Suprapubic skin (tissue), 4 donors: ENCODE measurements at regions not wholly inside any gene's neighbourhood (a gene's known extent, or its start where the extent isn't known, plus 50 kb on each side); places are given as distances from the start of the nearest gene placed in this dataset.

ENCODE experiments used
- POLR2A ChIP-seq, 2 donors: fragments of 450-650 bp; IDR thresholded peaks; one replicate each; pipeline ENCODE4 v1.6.1; 2017; ENCODE audit warnings: antibody characterized with exemption in 2 of 2, mild to moderate bottlenecking in 2 of 2, moderate library complexity in 2 of 2
- POLR2AphosphoS5 ChIP-seq, 3 donors: sonication (generic); formaldehyde crosslinking; IDR thresholded peaks; one replicate each; pipeline ENCODE4 v1.6.1; 2017; ENCODE audit warnings: antibody characterized with exemption in 3 of 3
- TF ChIP-seq, protein P1 (sequence below), 2 donors: fragments of 200-600 bp in 1 of 2; fragments of 450-650 bp in 1 of 2; sonication (generic) in 1 of 2; IDR thresholded peaks; one replicate each; pipeline ENCODE4 v1.5.1; 2016 to 2019; ENCODE audit warnings: antibody characterized with exemption in 2 of 2, mild to moderate bottlenecking in 1 of 2, moderate library complexity in 1 of 2

DNA sequence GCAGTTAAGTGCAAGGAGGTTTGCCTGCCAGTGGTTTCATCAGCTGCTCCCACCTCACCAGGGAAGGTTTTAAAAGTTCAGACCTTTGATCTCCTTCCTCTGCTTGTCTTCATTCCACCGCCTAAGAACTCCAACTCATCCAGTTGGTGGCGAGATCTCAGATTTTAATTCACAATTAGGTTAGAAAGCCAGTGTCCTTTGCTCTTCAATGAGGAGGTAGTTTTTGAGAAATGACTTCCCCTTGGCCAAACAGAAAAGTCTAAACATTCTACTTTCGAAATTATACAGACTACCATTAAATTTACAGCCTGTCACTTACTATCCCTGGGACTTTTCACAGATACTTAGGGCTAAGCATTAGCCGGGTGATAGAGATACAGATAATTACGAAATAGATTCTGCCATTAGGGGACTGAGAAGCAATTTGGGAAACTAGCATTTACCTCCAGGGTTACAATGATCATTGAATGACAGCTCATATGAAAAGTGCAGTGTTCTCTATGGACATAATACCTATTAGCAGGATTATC is 513.4 kb upstream of the GHITM start:
- TF ChIP-seq, protein P1, sequence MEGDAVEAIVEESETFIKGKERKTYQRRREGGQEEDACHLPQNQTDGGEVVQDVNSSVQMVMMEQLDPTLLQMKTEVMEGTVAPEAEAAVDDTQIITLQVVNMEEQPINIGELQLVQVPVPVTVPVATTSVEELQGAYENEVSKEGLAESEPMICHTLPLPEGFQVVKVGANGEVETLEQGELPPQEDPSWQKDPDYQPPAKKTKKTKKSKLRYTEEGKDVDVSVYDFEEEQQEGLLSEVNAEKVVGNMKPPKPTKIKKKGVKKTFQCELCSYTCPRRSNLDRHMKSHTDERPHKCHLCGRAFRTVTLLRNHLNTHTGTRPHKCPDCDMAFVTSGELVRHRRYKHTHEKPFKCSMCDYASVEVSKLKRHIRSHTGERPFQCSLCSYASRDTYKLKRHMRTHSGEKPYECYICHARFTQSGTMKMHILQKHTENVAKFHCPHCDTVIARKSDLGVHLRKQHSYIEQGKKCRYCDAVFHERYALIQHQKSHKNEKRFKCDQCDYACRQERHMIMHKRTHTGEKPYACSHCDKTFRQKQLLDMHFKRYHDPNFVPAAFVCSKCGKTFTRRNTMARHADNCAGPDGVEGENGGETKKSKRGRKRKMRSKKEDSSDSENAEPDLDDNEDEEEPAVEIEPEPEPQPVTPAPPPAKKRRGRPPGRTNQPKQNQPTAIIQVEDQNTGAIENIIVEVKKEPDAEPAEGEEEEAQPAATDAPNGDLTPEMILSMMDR (IDR thresholded peaks at IDR 0.05): no peak
- no peak for TF ChIP-seq POLR2AphosphoS5 (IDR thresholded peaks at IDR 0.05)
- TF ChIP-seq POLR2A (IDR thresholded peaks at IDR 0.05): no peak
